NT2/D1 (cell line): ENCODE measurements at regions not wholly inside any gene's neighbourhood (a gene's known extent, or its start where the extent isn't known, plus 50 kb on each side); places are given as distances from the start of the nearest gene placed in this dataset.

ENCODE experiments used
- DNase-seq: peaks from one replicate; pipeline ENCODE4 v3.0.0-alpha.2; 2011; ENCODE audit warnings: low read depth, low spot score
- H3K27me3 ChIP-seq: 2 replicates; pipeline ENCODE4 v1.6.0; 2011; ENCODE audit warnings: mild to moderate bottlenecking; ENCODE audit not compliant: insufficient read length, insufficient read depth
- H3K36me3 ChIP-seq: 2 replicates; pipeline ENCODE4 v1.6.1; 2011; ENCODE audit warnings: mild to moderate bottlenecking, low read length, mixed read lengths; ENCODE audit not compliant: insufficient read depth, insufficient read length
- H3K4me1 ChIP-seq: 2 replicates; pipeline ENCODE4 v1.5.1; 2011; ENCODE audit not compliant: insufficient read depth, insufficient read length
- H3K4me3 ChIP-seq: 2 replicates; pipeline ENCODE4 v1.5.1; 2011; ENCODE audit warnings: low read depth; ENCODE audit not compliant: insufficient read length
- H3K9ac ChIP-seq: 2 replicates; pipeline ENCODE4 v1.6.0; 2011; ENCODE audit warnings: low read depth; ENCODE audit not compliant: insufficient read length
- H3K9me3 ChIP-seq: 2 replicates; pipeline ENCODE4 v1.5.1; 2011; ENCODE audit warnings: mild to moderate bottlenecking, low read length; ENCODE audit not compliant: insufficient read depth
- SUZ12 ChIP-seq: IDR thresholded peaks from 2 replicates; pipeline ENCODE4 v1.6.1; 2011; ENCODE audit not compliant: insufficient read length, insufficient read depth; ENCODE audit errors: extremely low read depth
- YY1 ChIP-seq: IDR thresholded peaks from 2 replicates; pipeline ENCODE4 v1.6.1; 2011; ENCODE audit not compliant: insufficient read length, insufficient read depth
- ZNF274 ChIP-seq: IDR thresholded peaks from 2 replicates; pipeline ENCODE4 v1.6.1; 2011; ENCODE audit warnings: mild to moderate bottlenecking, low read depth, low read length

DNA sequence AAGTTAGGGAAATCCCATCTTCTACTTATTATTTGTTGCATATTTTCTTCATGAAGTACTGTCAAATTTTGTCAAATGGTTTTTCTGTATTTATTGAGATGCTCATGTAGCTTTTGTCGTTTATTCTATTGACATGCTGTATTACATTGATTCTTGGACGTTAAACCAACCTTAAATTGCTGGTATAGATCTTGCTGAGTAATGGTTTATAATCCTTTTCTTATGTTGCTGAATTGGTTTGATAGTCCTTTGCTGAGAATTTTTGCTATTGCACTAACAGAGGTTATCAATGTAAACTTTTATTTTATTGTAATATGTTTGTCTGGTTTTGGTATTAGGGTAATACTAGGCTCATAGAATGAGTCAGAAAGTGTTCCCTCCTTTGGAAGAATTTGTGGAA, 54.3 kb upstream of the COL6A5 start:
- Histone ChIP-seq H3K9ac (no peak overlapping the region), H3K27me3 (no peaks in the 10 kb centered on the region), H3K9me3 (no peaks in the 10 kb centered on the region), H3K4me1 (no peaks in the 10 kb centered on the region), H3K36me3 (no peaks in the 10 kb centered on the region), H3K4me3 (no peak overlapping the region)
- DNase-seq, result no peak
- TF ChIP-seq ZNF274 (no peak), YY1 (no peak), SUZ12 (no peak)

DNA sequence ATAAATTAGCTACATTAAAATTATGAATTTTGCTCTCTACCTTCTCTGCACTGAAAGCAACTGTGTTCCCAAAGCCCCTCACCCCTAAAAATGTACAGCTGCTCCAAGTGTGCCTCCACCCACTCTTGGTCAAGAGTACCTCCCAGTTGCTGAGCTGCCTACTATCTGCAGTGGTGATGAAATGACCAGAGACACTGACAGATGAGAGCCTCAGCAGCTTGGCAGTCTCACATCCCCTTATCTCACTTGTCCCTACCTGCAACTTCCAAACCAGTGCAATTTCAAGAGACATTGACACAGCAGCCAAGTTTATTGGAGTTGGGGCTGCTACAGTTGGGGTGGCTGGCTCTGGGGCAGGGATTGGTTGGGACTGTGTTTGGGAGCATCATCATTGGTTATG, 52.2 kb upstream of the COL6A5 start:
- no peak for DNase-seq
- H3K27me3 ChIP-seq, result no peaks in the 10 kb centered on the region
- no peaks in the 10 kb centered on the region for H3K36me3 ChIP-seq
- H3K9ac ChIP-seq, result no peak overlapping the region
- TF ChIP-seq YY1 (no peak), ZNF274 (no peak), SUZ12 (no peak)
- H3K4me1 ChIP-seq, result no peaks in the 10 kb centered on the region
- no peak overlapping the region for H3K4me3 ChIP-seq
- H3K9me3 ChIP-seq, result peaks cover 9% of the 10 kb centered on the region; the same call in 1 of the 2 replicates
